A549 (cell line): ENCODE measurements at regions not wholly inside any gene's neighbourhood (a gene's known extent, or its start where the extent isn't known, plus 50 kb on each side); places are given as distances from the start of the nearest gene placed in this dataset.

Experiments used
- ATAC-seq, 2 experiments: fragments of 200-7000 bp in 1 of 2; fragments of >200 bp in 1 of 2; cut with Nextera tagmentation in 1 of 2; cut with Tn5 transposase in 1 of 2; 3 replicates each; pipeline versions ENCODE4 v1.8.0 to v1.9.1; 2018 to 2020; ENCODE audit warnings: mild to moderate bottlenecking in 1 of 2, moderate library complexity in 1 of 2
- CTCF ChIA-PET: fragments of 300-600 bp; sonication (Branson Sonifier 250); formaldehyde crosslinking; extraction: SDS; loops from one replicate; lab custom pipeline; 2021; ENCODE audit warnings: antibody characterized with exemption, inconsistent platforms; lab: Yijun Ruan, JAX
- POLR2A ChIA-PET: fragments of 350-600 bp; formaldehyde crosslinking; extraction: SDS; loops from one replicate; lab custom pipeline; 2021; ENCODE audit warnings: antibody characterized with exemption, inconsistent platforms; lab: Yijun Ruan, JAX
- DNase-seq, 2 experiments: peaks; one replicate each; pipeline versions ENCODE4 v3.0.0 to v3.0.0-alpha.2; 2011 to 2016; ENCODE audit warnings: low read depth in 1 of 2, low spot score in 1 of 2
- FAIRE-seq: peaks from 2 replicates; lab custom pipeline; 2011; peaks lifted over from hg19 to GRCh38; lab: Jason Lieb, UNC
- H3K27ac ChIP-seq, 2 experiments: fragments of >200 bp; sonication (Bioruptor Twin); formaldehyde crosslinking; 3 replicates each; pipeline ENCODE4 v1.5.1; 2016 to 2017
- H3K4me1 ChIP-seq: fragments of >200 bp; sonication (Bioruptor Twin); formaldehyde crosslinking; 3 replicates; pipeline ENCODE4 v1.6.1; 2016
- H3K4me2 ChIP-seq: fragments of >200 bp; sonication (Bioruptor Twin); formaldehyde crosslinking; 3 replicates; pipeline ENCODE4 v1.6.1; 2016
- H3K4me3 ChIP-seq: fragments of >200 bp; sonication (Bioruptor Twin); formaldehyde crosslinking; 3 replicates; pipeline ENCODE4 v1.5.1; 2016
- H3K9me3 ChIP-seq: fragments of >200 bp; sonication (Bioruptor Twin); formaldehyde crosslinking; 3 replicates; pipeline ENCODE4 v1.6.1; 2016
- CHD2 ChIP-seq: fragments of 150-350 bp; IDR thresholded peaks from 2 replicates; pipeline ENCODE4 v1.6.1; 2014; ENCODE audit warnings: low read length; ENCODE audit not compliant: partially characterized antibody
- EHF ChIP-seq: fragments of 250-450 bp; sonication (Bioruptor Pico); IDR thresholded peaks from 2 replicates; pipeline ENCODE4 v1.5.0; 2020; ENCODE audit warnings: mild to moderate bottlenecking
- EHMT2 ChIP-seq: fragments of 200-600 bp; sonication (generic); IDR thresholded peaks from 2 replicates; pipeline ENCODE4 v1.6.1; 2016; ENCODE audit warnings: antibody characterized with exemption, low read depth, mild to moderate bottlenecking, moderate library complexity
- ESRRA ChIP-seq: fragments of 150-350 bp; IDR thresholded peaks from 2 replicates; pipeline ENCODE4 v1.6.1; 2014; ENCODE audit warnings: mild to moderate bottlenecking, low read length, borderline replicate concordance
- FOSB ChIP-seq: fragments of 250-450 bp; sonication (Bioruptor Pico); IDR thresholded peaks from 2 replicates; pipeline ENCODE4 v1.5.0; 2020; ENCODE audit warnings: mild to moderate bottlenecking, moderate library complexity
- FOXS1 ChIP-seq: fragments of 250-450 bp; sonication (Bioruptor Pico); IDR thresholded peaks from 2 replicates; pipeline ENCODE4 v1.5.0; 2020; ENCODE audit warnings: mild to moderate bottlenecking, moderate library complexity
- HDAC2 ChIP-seq: fragments of 200-600 bp; sonication (generic); IDR thresholded peaks from 2 replicates; pipeline ENCODE4 v1.6.1; 2016
- HEYL ChIP-seq: fragments of 250-450 bp; sonication (Bioruptor Pico); IDR thresholded peaks from 2 replicates; pipeline ENCODE4 v1.8.0; 2021; ENCODE audit warnings: mild to moderate bottlenecking, moderate library complexity
- HOXA7 ChIP-seq: fragments of 250-450 bp; sonication (Bioruptor Pico); IDR thresholded peaks from 2 replicates; pipeline ENCODE4 v1.5.0; 2020; ENCODE audit warnings: mild to moderate bottlenecking, moderate library complexity
- HOXB13 ChIP-seq: fragments of 250-450 bp; sonication (Bioruptor Pico); IDR thresholded peaks from 2 replicates; pipeline ENCODE4 v1.5.0; 2020; ENCODE audit warnings: low read depth, mild to moderate bottlenecking, moderate library complexity
- JUN ChIP-seq, 2 experiments: fragments of >200 bp; sonication (Bioruptor Twin); formaldehyde crosslinking; IDR thresholded peaks; 2 replicates in 1 of 2; 3 replicates in 1 of 2; pipeline ENCODE4 v1.6.1; 2016 to 2017
- KDM1A ChIP-seq: fragments of 200-600 bp; sonication (generic); IDR thresholded peaks from 2 replicates; pipeline ENCODE4 v1.6.1; 2016; ENCODE audit warnings: low read depth, mild to moderate bottlenecking
- KDM5A ChIP-seq: fragments of 200-600 bp; sonication (generic); IDR thresholded peaks from 2 replicates; pipeline ENCODE4 v1.6.1; 2016; ENCODE audit warnings: antibody characterized with exemption, mild to moderate bottlenecking
- MAFK ChIP-seq: fragments of 450-650 bp; IDR thresholded peaks from 2 replicates; pipeline ENCODE4 v1.6.1; 2014; ENCODE audit not compliant: partially characterized antibody
- MAZ ChIP-seq: fragments of 150-350 bp; IDR thresholded peaks from 2 replicates; pipeline ENCODE4 v1.6.1; 2014; ENCODE audit warnings: antibody characterized with exemption, low read depth, low read length, borderline replicate concordance
- MYC ChIP-seq: IDR thresholded peaks from 2 replicates; pipeline ENCODE4 v1.6.1; 2012; ENCODE audit warnings: mild to moderate bottlenecking, inconsistent platforms, low read length, improper control_type of control experiment, borderline replicate concordance
- NFE2L2 ChIP-seq: fragments of 150-350 bp; conservative IDR thresholded peaks from 2 replicates; pipeline ENCODE4 v1.6.1; 2014; ENCODE audit warnings: low read length
- NPAS2 ChIP-seq: fragments of 250-450 bp; sonication (Bioruptor Pico); IDR thresholded peaks from 2 replicates; pipeline ENCODE4 v1.8.0; 2022; ENCODE audit warnings: mild to moderate bottlenecking, moderate library complexity, borderline replicate concordance
- NR3C1 ChIP-seq: fragments of >200 bp; sonication (Bioruptor Twin); formaldehyde crosslinking; IDR thresholded peaks from 3 replicates; pipeline ENCODE4 v1.6.1; 2017
- POLR2A ChIP-seq: IDR thresholded peaks from 2 replicates; pipeline ENCODE4 v1.6.1; 2012; ENCODE audit warnings: mild to moderate bottlenecking, low read length
- RARB ChIP-seq: fragments of 250-450 bp; sonication (Bioruptor Pico); IDR thresholded peaks from 2 replicates; pipeline ENCODE4 v1.8.0; 2021; ENCODE audit warnings: mild to moderate bottlenecking, moderate library complexity
- RCOR1 ChIP-seq: fragments of 150-350 bp; IDR thresholded peaks from 2 replicates; pipeline ENCODE4 v1.6.1; 2014; ENCODE audit warnings: antibody characterized with exemption, low read length, low read depth
- RFX5 ChIP-seq: fragments of 450-650 bp; IDR thresholded peaks from 2 replicates; pipeline ENCODE4 v1.7.1; 2014; ENCODE audit warnings: antibody characterized with exemption, mild to moderate bottlenecking, moderate library complexity
- SMC3 ChIP-seq: fragments of >200 bp; sonication (Bioruptor Twin); formaldehyde crosslinking; IDR thresholded peaks from 3 replicates; pipeline ENCODE4 v1.6.1; 2018; ENCODE audit warnings: inconsistent platforms
- TFCP2L1 ChIP-seq: fragments of 250-450 bp; sonication (Bioruptor Pico); IDR thresholded peaks from 2 replicates; pipeline ENCODE4 v1.5.0; 2021; ENCODE audit warnings: mild to moderate bottlenecking
- TP53 ChIP-seq: fragments of 250-450 bp; sonication (Bioruptor Pico); IDR thresholded peaks from 2 replicates; pipeline ENCODE4 v1.5.0; 2021; ENCODE audit warnings: mild to moderate bottlenecking, moderate library complexity
- ZC3H11A ChIP-seq: fragments of 450-650 bp; IDR thresholded peaks from 2 replicates; pipeline ENCODE4 v1.6.1; 2014; ENCODE audit warnings: antibody characterized with exemption, mild to moderate bottlenecking
- ZFP36 ChIP-seq: fragments of 450-650 bp; IDR thresholded peaks from 2 replicates; pipeline ENCODE4 v1.6.1; 2014; ENCODE audit warnings: borderline replicate concordance; ENCODE audit not compliant: partially characterized antibody
- ZNF302 ChIP-seq: fragments of 250-450 bp; sonication (Bioruptor Pico); IDR thresholded peaks from 2 replicates; pipeline ENCODE4 v1.9.0; 2021; ENCODE audit warnings: inconsistent platforms, mild to moderate bottlenecking, moderate library complexity
- WGBS: methylation state at CpG from one replicate; pipeline ENCODE4 v1.1.6; 2017; ENCODE audit errors: missing lambda C conversion rate; 5-methylcytosine and 5-hydroxymethylcytosine counted together
- TF ChIP-seq, protein P1 (sequence below): IDR thresholded peaks from 2 replicates; pipeline ENCODE4 v1.6.1; 2012; ENCODE audit warnings: low read depth, borderline replicate concordance
- TF ChIP-seq, protein P2 (sequence below): fragments of >200 bp; sonication (Bioruptor Twin); formaldehyde crosslinking; IDR thresholded peaks from 2 replicates; pipeline ENCODE4 v1.6.1; 2016
- TF ChIP-seq, protein P3 (sequence below): fragments of >200 bp; sonication (Bioruptor Twin); formaldehyde crosslinking; IDR thresholded peaks from 3 replicates; pipeline ENCODE4 v1.6.1; 2016

DNA sequence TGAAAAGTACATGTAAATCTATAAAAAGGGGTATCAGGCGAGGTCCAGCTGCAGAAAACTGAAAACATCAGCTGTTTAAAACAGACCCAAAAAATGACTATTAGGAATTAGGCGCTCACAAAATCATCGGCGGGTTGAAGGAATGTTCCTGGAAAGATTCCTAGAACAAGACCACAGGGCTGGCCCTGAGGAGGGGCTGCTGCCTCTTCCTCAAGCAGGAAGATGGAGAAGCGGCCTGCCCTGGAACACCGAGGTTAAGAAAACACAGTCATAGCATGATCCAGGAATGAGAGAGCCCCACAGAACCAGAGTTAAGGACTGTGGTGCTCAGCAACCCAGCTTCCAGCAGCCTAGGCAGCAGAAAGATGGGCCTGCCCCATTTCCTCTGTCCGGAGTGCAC is 78.4 kb downstream of the C11orf91 start:
- DNase-seq = no peak
- POLR2A ChIA-PET = no interaction called here
- ATAC-seq = no peak; a peak in 1 of 6 replicates
- Histone ChIP-seq H3K9me3 (no peaks in the 10 kb centered on the region), H3K4me1 (no peaks in the 10 kb centered on the region), H3K4me3 (no peak overlapping the region), H3K4me2 (no peak overlapping the region), H3K27ac (no peak overlapping the region)
- CTCF ChIA-PET = interaction anchor here (1.1 to 1.9 kb wide), 2 partner anchors 120 to 260 kb away, joined by 4 to 5 read pairs; no protein-coding TSS in a partner anchor
- WGBS = 83% methylated on average over 7 of the region's 7 CpGs
- no peak for FAIRE-seq
- no peak for TF ChIP-seq KDM5A
- no peak for TF ChIP-seq TP53 (CRISPR knock-in tag)
- TF ChIP-seq EHMT2 = no peak
- TF ChIP-seq ZC3H11A = no peak
- TF ChIP-seq NPAS2 = no peak
- TF ChIP-seq SMC3 = no peak
- no peak for TF ChIP-seq EHF (CRISPR knock-in tag)
- no peak for TF ChIP-seq JUN (IDR thresholded peaks at IDR 0.05)
- no peak for TF ChIP-seq MYC
- TF ChIP-seq HOXA7 (CRISPR knock-in tag) = no peak
- TF ChIP-seq HDAC2 = no peak
- no peak for TF ChIP-seq HEYL
- no peak for TF ChIP-seq RFX5
- no peak for TF ChIP-seq CHD2
- TF ChIP-seq RCOR1 = no peak
- TF ChIP-seq, protein P1, sequence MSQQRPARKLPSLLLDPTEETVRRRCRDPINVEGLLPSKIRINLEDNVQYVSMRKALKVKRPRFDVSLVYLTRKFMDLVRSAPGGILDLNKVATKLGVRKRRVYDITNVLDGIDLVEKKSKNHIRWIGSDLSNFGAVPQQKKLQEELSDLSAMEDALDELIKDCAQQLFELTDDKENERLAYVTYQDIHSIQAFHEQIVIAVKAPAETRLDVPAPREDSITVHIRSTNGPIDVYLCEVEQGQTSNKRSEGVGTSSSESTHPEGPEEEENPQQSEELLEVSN = no peak
- no peak for TF ChIP-seq NR3C1

DNA sequence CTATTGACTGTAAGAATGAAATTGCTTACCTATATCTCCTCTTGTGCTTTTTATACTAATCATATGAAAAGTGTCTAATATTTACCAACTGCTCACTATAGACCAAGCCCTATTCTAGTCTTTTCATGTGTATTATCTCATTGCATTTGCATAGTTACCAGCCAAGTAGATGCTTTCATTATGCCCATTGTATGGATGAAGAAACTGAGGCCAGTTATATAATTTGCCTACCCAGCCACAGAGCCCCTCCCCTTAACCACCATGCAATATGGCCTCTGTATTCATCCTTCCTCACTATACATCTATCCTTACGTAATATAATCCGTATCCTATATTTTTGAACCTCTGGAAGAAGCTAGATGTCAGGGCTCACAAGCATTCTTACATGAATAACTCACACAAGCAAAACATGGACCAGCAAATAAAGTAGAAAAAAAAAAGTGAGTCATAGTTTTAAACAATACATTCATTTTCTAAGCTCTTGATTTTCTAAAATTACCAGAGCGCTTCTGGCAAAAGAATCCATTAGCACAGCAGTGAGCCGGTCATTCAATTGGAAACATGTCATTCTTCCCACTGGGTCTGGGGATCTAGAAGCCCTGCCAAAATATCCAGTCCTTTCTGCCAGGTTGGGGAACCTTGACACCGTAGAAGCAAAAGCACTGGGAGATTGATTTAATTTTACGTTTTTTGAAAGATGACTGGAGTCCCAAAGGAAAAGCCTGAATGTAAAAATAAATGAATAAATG is 80.0 kb downstream of the C11orf91 start:
- DNase-seq = no peak
- FAIRE-seq = no peak
- no peak overlapping the region for H3K27ac ChIP-seq
- H3K4me3 ChIP-seq = no peak overlapping the region
- TF ChIP-seq KDM1A = no peak
- no peak for TF ChIP-seq MAZ
- TF ChIP-seq TP53 (CRISPR knock-in tag) = no peak
- TF ChIP-seq ZC3H11A = no peak
- no peak for TF ChIP-seq FOXS1
- no peak for TF ChIP-seq POLR2A
- TF ChIP-seq NR3C1 = no peak
- no peak for TF ChIP-seq ZFP36
- TF ChIP-seq ESRRA = no peak
- TF ChIP-seq ZNF302 (CRISPR knock-in tag) = no peak
- no peak for ATAC-seq
- no peaks in the 10 kb centered on the region for H3K4me1 ChIP-seq
- H3K9me3 ChIP-seq = no peaks in the 10 kb centered on the region
- 89% methylated on average over 6 of the region's 6 CpGs for WGBS
- ChIA-PET CTCF (no interaction called here), POLR2A (no interaction called here)
- H3K4me2 ChIP-seq = no peak overlapping the region

DNA sequence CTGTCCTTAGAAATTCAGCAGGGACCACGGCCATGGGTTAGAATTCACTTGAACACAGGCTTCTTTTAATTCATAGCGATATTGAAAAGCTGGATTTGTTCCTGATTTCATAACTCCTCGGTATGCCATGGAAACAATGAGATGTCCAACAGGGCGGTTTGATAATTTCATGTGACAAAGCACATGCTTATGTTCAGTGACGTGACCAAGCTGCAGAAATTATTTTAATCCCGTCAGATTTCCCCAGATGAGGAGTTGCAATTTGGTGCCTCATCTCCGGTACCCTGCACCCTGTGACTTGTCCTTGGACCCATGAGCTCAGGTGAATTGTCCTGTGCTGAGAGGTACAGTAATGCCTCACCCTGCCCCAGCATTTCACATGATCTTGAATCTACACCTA is 81.7 kb downstream of the C11orf91 start:
- ATAC-seq (no peak), FAIRE-seq (no peak), DNase-seq (no peak)
- 83% methylated on average over 7 of the region's 7 CpGs for WGBS
- Histone ChIP-seq H3K4me1 (no peaks in the 10 kb centered on the region), H3K27ac (no peak overlapping the region), H3K9me3 (no peaks in the 10 kb centered on the region), H3K4me2 (no peak overlapping the region), H3K4me3 (no peak overlapping the region)
- ChIA-PET POLR2A (no interaction called here), CTCF (no interaction called here)
- TF ChIP-seq, protein P2, sequence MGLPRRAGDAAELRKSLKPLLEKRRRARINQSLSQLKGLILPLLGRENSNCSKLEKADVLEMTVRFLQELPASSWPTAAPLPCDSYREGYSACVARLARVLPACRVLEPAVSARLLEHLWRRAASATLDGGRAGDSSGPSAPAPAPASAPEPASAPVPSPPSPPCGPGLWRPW = no peak
- TF ChIP-seq FOSB (CRISPR knock-in tag) (no peak), ESRRA (no peak), NR3C1 (no peak), TFCP2L1 (CRISPR knock-in tag) (no peak), NFE2L2 (no peak), ZC3H11A (no peak), SMC3 (no peak), HOXB13 (no peak), RARB (CRISPR knock-in tag) (no peak), HEYL (no peak), ZNF302 (CRISPR knock-in tag) (no peak), HOXA7 (CRISPR knock-in tag) (no peak), MAFK (no peak), RFX5 (no peak)
- TF ChIP-seq, protein P3, sequence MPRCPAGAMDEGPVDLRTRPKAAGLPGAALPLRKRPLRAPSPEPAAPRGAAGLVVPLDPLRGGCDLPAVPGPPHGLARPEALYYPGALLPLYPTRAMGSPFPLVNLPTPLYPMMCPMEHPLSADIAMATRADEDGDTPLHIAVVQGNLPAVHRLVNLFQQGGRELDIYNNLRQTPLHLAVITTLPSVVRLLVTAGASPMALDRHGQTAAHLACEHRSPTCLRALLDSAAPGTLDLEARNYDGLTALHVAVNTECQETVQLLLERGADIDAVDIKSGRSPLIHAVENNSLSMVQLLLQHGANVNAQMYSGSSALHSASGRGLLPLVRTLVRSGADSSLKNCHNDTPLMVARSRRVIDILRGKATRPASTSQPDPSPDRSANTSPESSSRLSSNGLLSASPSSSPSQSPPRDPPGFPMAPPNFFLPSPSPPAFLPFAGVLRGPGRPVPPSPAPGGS = no peak
